K562 (cell line): ENCODE measurements at regions not wholly inside any gene's neighbourhood (a gene's known extent, or its start where the extent isn't known, plus 50 kb on each side); places are given as distances from the start of the nearest gene placed in this dataset.

Experiments
- BRD4 ChIP-seq: fragments of 200-600 bp; sonication (generic); IDR thresholded peaks from 2 replicates; pipeline ENCODE4 v1.6.1; 2017; ENCODE audit warnings: inconsistent platforms
- CBX3 ChIP-seq, 2 experiments: IDR thresholded peaks; 1 replicate in 1 of 2; 2 replicates in 1 of 2; pipeline ENCODE4 v1.6.1; 2012; ENCODE audit warnings: inconsistent platforms in 2 of 2, low read length in 2 of 2, borderline replicate concordance in 1 of 2, control low read depth in 1 of 2
- CEBPZ ChIP-seq: fragments of 150-350 bp; IDR thresholded peaks from 2 replicates; pipeline ENCODE4 v1.6.1; 2014; ENCODE audit warnings: low read depth, mild to moderate bottlenecking, low read length, borderline replicate concordance
- ELF4 ChIP-seq: fragments of 450-650 bp; formaldehyde crosslinking; IDR thresholded peaks from 2 replicates; pipeline ENCODE4 v1.4.0; 2022; ENCODE audit warnings: missing genetic modification characterization
- FOXP1 ChIP-seq: sonication (generic); formaldehyde crosslinking; IDR thresholded peaks from 2 replicates; pipeline ENCODE4 v1.8.0; 2022; ENCODE audit warnings: mild to moderate bottlenecking, missing genetic modification reagents
- HOMEZ ChIP-seq: fragments of 250-450 bp; sonication (Bioruptor Pico); IDR thresholded peaks from 2 replicates; pipeline ENCODE4 v1.4.0; 2020; ENCODE audit warnings: mild to moderate bottlenecking, moderate library complexity
- ILK ChIP-seq: fragments of 450-650 bp; IDR thresholded peaks from 2 replicates; pipeline ENCODE4 v1.6.1; 2016; ENCODE audit warnings: missing genetic modification characterization, low read depth, mild to moderate bottlenecking, missing compliant biosample characterization, moderate library complexity, borderline replicate concordance
- KHSRP ChIP-seq: fragments of 450-650 bp; IDR thresholded peaks from 2 replicates; pipeline ENCODE4 v1.6.1; 2017
- NFRKB ChIP-seq: fragments of 450-650 bp; IDR thresholded peaks from 2 replicates; pipeline ENCODE4 v1.6.1; 2016; ENCODE audit warnings: low read depth
- SAFB2 ChIP-seq: fragments of 200-400 bp; formaldehyde crosslinking; IDR thresholded peaks from 2 replicates; pipeline ENCODE4 v1.6.1; 2018; ENCODE audit warnings: borderline replicate concordance, low read length, low read depth, moderate library complexity; ENCODE audit not compliant: severe bottlenecking
- SRSF9 ChIP-seq: fragments of 200-400 bp; formaldehyde crosslinking; IDR thresholded peaks from 2 replicates; pipeline ENCODE4 v1.6.1; 2017; ENCODE audit warnings: low read depth, low read length, borderline replicate concordance
- TEAD4 ChIP-seq, 2 experiments: sonication (generic) in 1 of 2; formaldehyde crosslinking in 1 of 2; IDR thresholded peaks; 2 replicates each; pipeline versions ENCODE4 v1.6.1 to v1.8.0; 2012 to 2022; ENCODE audit warnings: borderline replicate concordance in 1 of 2, inconsistent platforms in 1 of 2, low read length in 1 of 2, mild to moderate bottlenecking in 1 of 2, missing genetic modification reagents in 1 of 2
- THAP12 ChIP-seq: fragments of 250-450 bp; sonication (Bioruptor Pico); IDR thresholded peaks from 2 replicates; pipeline ENCODE4 v1.9.0; 2021; ENCODE audit warnings: mild to moderate bottlenecking, inconsistent platforms
- VEZF1 ChIP-seq: fragments of 200-800 bp; sonication (Bioruptor generic); IDR thresholded peaks from 2 replicates; pipeline ENCODE4 v1.6.1; 2017; ENCODE audit warnings: missing genetic modification characterization, missing compliant biosample characterization
- ZBTB26 ChIP-seq: fragments of 450-650 bp; formaldehyde crosslinking; IDR thresholded peaks from 2 replicates; pipeline ENCODE4 v1.4.0; 2022; ENCODE audit warnings: missing genetic modification characterization
- ZNF140 ChIP-seq: fragments of 250-450 bp; sonication (Bioruptor Pico); IDR thresholded peaks from 2 replicates; pipeline ENCODE4 v1.8.0; 2021; ENCODE audit warnings: moderate library complexity, mild to moderate bottlenecking, inconsistent platforms

GRCh38 chr5:154653764-154654485, 101.3 kb upstream of the LARP1 start (continued):
- TF ChIP-seq CEBPZ: no peak
- no peak for TF ChIP-seq BRD4
- peak; percentile 45; the same call in 1 of the 2 replicates for TF ChIP-seq THAP12 (CRISPR knock-in tag)
- TF ChIP-seq TEAD4 (IDR thresholded peaks at IDR 0.05; ENCODE audit: low read length): peak; percentile 100
- TF ChIP-seq TEAD4 (CRISPR knock-in tag; IDR thresholded peaks at IDR 0.05; ENCODE audit: borderline replicate concordance): no peak
- TF ChIP-seq SRSF9: no peak
- peak; percentile 99 for TF ChIP-seq VEZF1 (CRISPR knock-in tag)
- TF ChIP-seq FOXP1 (CRISPR knock-in tag): peak; percentile 88; the same call in 1 of the 2 replicates
- TF ChIP-seq HOMEZ: peak; percentile 94; the same call in 1 of the 2 replicates
- TF ChIP-seq ELF4 (CRISPR knock-in tag): peak; percentile 99
- no peak for TF ChIP-seq NFRKB
- TF ChIP-seq CBX3 (IDR thresholded peaks at IDR 0.05; ENCODE audit: borderline replicate concordance in 1 of 2, low read length in 2 of 2): peak in 1 of 2 experiments; percentile 91; a peak in 2 of 3 replicates
- TF ChIP-seq ZNF140 (CRISPR knock-in tag): no peak
- TF ChIP-seq ILK (tag): no peak
- TF ChIP-seq SAFB2: no peak
- TF ChIP-seq KHSRP: peak; percentile 98
- TF ChIP-seq ZBTB26 (CRISPR knock-in tag): peak; percentile 93; the same call in 1 of the 2 replicates
